ENCODE measurements at regions not wholly inside any gene's neighbourhood (a gene's known extent, or its start where the extent isn't known, plus 50 kb on each side); places are given as distances from the start of the nearest gene placed in this dataset.
"Not testable (repeated sequence)": the region's sequence is repeated elsewhere in the genome, so short reads cannot be mapped to it uniquely, and the experiment has no call there.

- TF ChIP-seq SP1 (CRISPR knock-in tag; conservative IDR thresholded peaks at IDR 0.05); CTCF (IDR thresholded peaks at IDR 0.05); E2F5 (CRISPR knock-in tag; IDR thresholded peaks at IDR 0.05); E2F1 (CRISPR knock-in tag; IDR thresholded peaks at IDR 0.05); FOXP4 (CRISPR knock-in tag; IDR thresholded peaks at IDR 0.05); USF1 (CRISPR knock-in tag; IDR thresholded peaks at IDR 0.05); CREB1 (CRISPR knock-in tag; IDR thresholded peaks at IDR 0.05); ATF3 (CRISPR knock-in tag; conservative IDR thresholded peaks at IDR 0.05); NR3C1 (CRISPR knock-in tag; conservative IDR thresholded peaks at IDR 0.05; ENCODE audit: low read depth); NFYB (CRISPR knock-in tag; conservative IDR thresholded peaks at IDR 0.05; ENCODE audit: low read depth): not testable (repeated sequence)
These were observed 286.3 kb upstream of the PRSS16 start for GRCh38 chr6:26961236-26961635.

Measured in WTC11 (cell line).